Muscle of leg (tissue), 3 donors: ENCODE measurements at regions not wholly inside any gene's neighbourhood (a gene's known extent, or its start where the extent isn't known, plus 50 kb on each side); places are given as distances from the start of the nearest gene placed in this dataset.
"Not testable (repeated sequence)": the region's sequence is repeated elsewhere in the genome, so short reads cannot be mapped to it uniquely, and the experiment has no call there.

Experiments
- DNase-seq: peaks from one replicate; pipeline ENCODE4 v3.0.0; 2013
- H3K27ac ChIP-seq: one replicate; pipeline ENCODE4 v1.5.1; 2013; ENCODE audit warnings: mild to moderate bottlenecking, low read length, control low read depth
- H3K27me3 ChIP-seq: one replicate; pipeline ENCODE4 v1.6.1; 2013; ENCODE audit warnings: low read length; ENCODE audit not compliant: control insufficient read depth, insufficient read depth
- H3K36me3 ChIP-seq: one replicate; pipeline ENCODE4 v1.6.1; 2013; ENCODE audit warnings: low read length; ENCODE audit not compliant: control insufficient read depth, insufficient read depth
- H3K4me1 ChIP-seq: one replicate; pipeline ENCODE4 v1.6.1; 2013; ENCODE audit warnings: low read length; ENCODE audit not compliant: control insufficient read depth, insufficient read depth
- H3K4me3 ChIP-seq: one replicate; pipeline ENCODE4 v1.5.1; 2013; ENCODE audit warnings: low read length, control low read depth
- H3K9me3 ChIP-seq: replicated peaks from 2 replicates; pipeline ENCODE4 v1.6.1; 2013; ENCODE audit warnings: low read depth, low read length; ENCODE audit not compliant: control insufficient read depth
- WGBS: methylation state at CpG from one replicate; pipeline ENCODE4 v1.1.5; 2013; ENCODE audit warnings: missing lambda C conversion rate; ENCODE audit not compliant: insufficient coverage; 5-methylcytosine and 5-hydroxymethylcytosine counted together

DNA sequence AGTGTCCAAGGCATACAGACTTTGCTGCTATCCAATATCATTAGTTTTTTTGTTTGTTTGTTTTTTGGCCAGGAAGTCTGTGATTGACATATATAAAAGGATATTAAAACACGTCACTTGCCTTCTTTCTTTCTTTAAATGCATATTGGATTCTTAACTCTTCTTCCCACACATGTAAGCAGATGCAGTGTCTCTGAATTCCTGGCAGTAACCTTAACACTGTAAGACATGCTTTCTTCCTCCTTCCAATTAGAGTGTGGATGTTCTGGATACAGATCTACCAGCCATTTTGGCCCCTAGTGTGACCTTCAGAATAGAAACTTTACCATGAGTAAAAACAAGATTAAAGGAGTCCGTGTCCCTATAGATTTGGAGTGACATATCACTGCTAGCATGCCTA, 967.4 kb upstream of the PRR20A start:
- no CpG with 5 or more reads among the region's 2 CpGs for WGBS
- Histone ChIP-seq H3K4me1 (no peaks in the 10 kb centered on the region), H3K27me3 (no peaks in the 10 kb centered on the region), H3K36me3 (no peaks in the 10 kb centered on the region), H3K4me3 (no peak overlapping the region), H3K27ac (no peak overlapping the region), H3K9me3 (no peaks in the 10 kb centered on the region)
- peak; percentile 22 for DNase-seq

GRCh38 chr13:56182598-56182997, 958.1 kb upstream of the PRR20A start:
- 66% methylated on average over 2 of the region's 3 CpGs for WGBS
- no peaks in the 10 kb centered on the region for H3K36me3 ChIP-seq
- no peaks in the 10 kb centered on the region for H3K4me1 ChIP-seq
- H3K9me3 ChIP-seq = peaks cover 7% of the 10 kb centered on the region
- no peaks in the 10 kb centered on the region for H3K27me3 ChIP-seq
- H3K27ac ChIP-seq = no peak overlapping the region
- no peak overlapping the region for H3K4me3 ChIP-seq
- no peak for DNase-seq

DNA sequence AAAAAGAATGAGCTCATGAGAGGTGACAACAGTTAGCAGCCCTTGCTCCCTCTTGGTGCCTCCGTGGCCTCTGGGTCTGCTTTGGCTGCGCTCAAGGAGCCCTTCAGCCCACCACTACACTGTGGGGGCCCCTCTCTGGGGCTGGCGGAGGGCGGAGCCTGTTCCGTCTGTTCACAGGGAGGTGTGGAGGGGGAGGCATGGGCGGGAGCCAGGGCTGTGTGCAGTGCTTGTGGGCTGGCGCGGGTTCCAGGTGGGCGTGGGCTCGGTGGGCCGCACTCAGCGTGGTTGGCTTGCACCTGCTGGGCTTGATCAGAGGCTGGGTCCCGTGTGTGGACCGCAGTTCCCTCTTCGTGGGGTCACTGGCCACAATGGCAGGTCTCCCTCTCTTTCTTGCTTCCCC, 953.4 kb upstream of the PRR20A start:
- WGBS = 91% methylated on average over 10 of the region's 15 CpGs
- Histone ChIP-seq H3K36me3 (no peaks in the 10 kb centered on the region), H3K4me1 (no peaks in the 10 kb centered on the region), H3K4me3 (no peak overlapping the region), H3K9me3 (peaks cover 2% of the 10 kb centered on the region), H3K27me3 (no peaks in the 10 kb centered on the region), H3K27ac (no peak overlapping the region)
- no peak for DNase-seq

GRCh38 chr13:56188582-56188981, 952.1 kb upstream of the PRR20A start:
- no CpG with 5 or more reads among the region's 6 CpGs for WGBS
- not testable (repeated sequence) for H3K27me3 ChIP-seq, H3K36me3 ChIP-seq, DNase-seq, H3K4me3 ChIP-seq, H3K9me3 ChIP-seq, H3K27ac ChIP-seq, H3K4me1 ChIP-seq

DNA sequence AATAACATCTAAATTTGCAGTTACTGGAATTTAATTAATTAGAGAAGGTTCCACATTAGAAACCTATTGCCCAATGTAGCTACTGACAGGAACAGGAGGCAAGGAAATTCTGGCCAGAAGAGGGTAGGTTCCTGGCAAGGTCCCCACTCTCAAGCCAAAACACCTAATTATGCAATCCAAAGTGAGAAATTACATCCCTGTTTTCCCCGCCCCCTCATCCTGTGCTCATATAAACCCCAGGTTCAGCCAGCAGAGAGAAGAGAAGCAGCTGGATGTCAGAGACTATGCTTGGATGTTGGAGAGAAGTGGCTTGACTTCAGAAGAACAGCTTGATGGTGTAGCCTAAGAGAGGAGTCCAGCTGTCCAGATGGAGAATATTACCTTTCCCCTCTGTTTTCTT, 951.3 kb upstream of the PRR20A start:
- no CpG with 5 or more reads among the region's 1 CpG for WGBS
- DNase-seq = no peak
- peaks cover 2% of the 10 kb centered on the region for H3K9me3 ChIP-seq
- no peaks in the 10 kb centered on the region for H3K27me3 ChIP-seq
- no peak overlapping the region for H3K27ac ChIP-seq
- no peaks in the 10 kb centered on the region for H3K4me1 ChIP-seq
- H3K36me3 ChIP-seq = no peaks in the 10 kb centered on the region
- H3K4me3 ChIP-seq = no peak overlapping the region

- Histone ChIP-seq H3K36me3 (no peaks in the 10 kb centered on the region), H3K27me3 (no peaks in the 10 kb centered on the region), H3K4me1 (no peaks in the 10 kb centered on the region), H3K9me3 (peaks cover 2% of the 10 kb centered on the region), H3K4me3 (no peak overlapping the region), H3K27ac (no peak overlapping the region)
- WGBS = 55% methylated on average over 3 of the region's 5 CpGs
- DNase-seq = no peak
Observed at GRCh38 chr13:56189978-56190377, 950.7 kb upstream of the PRR20A start.

- WGBS = 25% methylated on average over 1 of the region's 1 CpG
- Histone ChIP-seq H3K4me1 (no peaks in the 10 kb centered on the region), H3K27me3 (no peaks in the 10 kb centered on the region), H3K27ac (no peak overlapping the region), H3K4me3 (no peak overlapping the region), H3K36me3 (no peaks in the 10 kb centered on the region), H3K9me3 (no peaks in the 10 kb centered on the region)
- no peak for DNase-seq
Observed at GRCh38 chr13:56198350-56198749, 942.4 kb upstream of the PRR20A start.

- Histone ChIP-seq H3K36me3 (no peaks in the 10 kb centered on the region), H3K27me3 (no peaks in the 10 kb centered on the region), H3K4me1 (no peaks in the 10 kb centered on the region), H3K27ac (no peak overlapping the region), H3K4me3 (no peak overlapping the region), H3K9me3 (no peaks in the 10 kb centered on the region)
- DNase-seq = no peak
- 60% methylated on average over 1 of the region's 2 CpGs for WGBS
Observed at GRCh38 chr13:56201834-56202233, 938.9 kb upstream of the PRR20A start.

GRCh38 chr13:56216221-56216620, 924.5 kb upstream of the PRR20A start:
- no peaks in the 10 kb centered on the region for H3K4me1 ChIP-seq
- WGBS = no CpG with 5 or more reads among the region's 1 CpG
- DNase-seq = no peak
- no peak overlapping the region for H3K4me3 ChIP-seq
- H3K27ac ChIP-seq = no peak overlapping the region
- H3K36me3 ChIP-seq = no peaks in the 10 kb centered on the region
- no peaks in the 10 kb centered on the region for H3K9me3 ChIP-seq
- H3K27me3 ChIP-seq = no peaks in the 10 kb centered on the region

GRCh38 chr13:56247692-56248091, 893.0 kb upstream of the PRR20A start:
- no peaks in the 10 kb centered on the region for H3K4me1 ChIP-seq
- no peak overlapping the region for H3K4me3 ChIP-seq
- H3K27me3 ChIP-seq = no peaks in the 10 kb centered on the region
- peaks cover 9% of the 10 kb centered on the region for H3K9me3 ChIP-seq
- DNase-seq = no peak
- H3K36me3 ChIP-seq = no peaks in the 10 kb centered on the region
- WGBS = 67% methylated on average over 1 of the region's 2 CpGs
- no peak overlapping the region for H3K27ac ChIP-seq

- Histone ChIP-seq H3K4me1 (no peaks in the 10 kb centered on the region), H3K4me3 (no peak overlapping the region), H3K27me3 (no peaks in the 10 kb centered on the region), H3K36me3 (no peaks in the 10 kb centered on the region), H3K9me3 (no peaks in the 10 kb centered on the region), H3K27ac (no peak overlapping the region)
- DNase-seq = no peak
- WGBS = 43% methylated on average over 1 of the region's 1 CpG
Observed at GRCh38 chr13:56271686-56272085, 869.0 kb upstream of the PRR20A start.
